HG02678 (cell line): ENCODE measurements at regions not wholly inside any gene's neighbourhood (a gene's known extent, or its start where the extent isn't known, plus 50 kb on each side); places are given as distances from the start of the nearest gene placed in this dataset.

Experiments used
- ATAC-seq: cut with Tn5 transposase; IDR thresholded peaks from one replicate; pipeline ENCODE4 v1.9.1; 2021; ENCODE audit warnings: mild to moderate bottlenecking, moderate library complexity; ENCODE audit not compliant: unreplicated experiment

GRCh38 chr13:106182404-106182803 lies 353.1 kb downstream of the EFNB2 start:
- ATAC-seq, result no peak

- ATAC-seq, result no peak
These were observed 356.6 kb downstream of the EFNB2 start for GRCh38 chr13:106178816-106179215.

GRCh38 chr13:106177146-106177545 lies 358.3 kb downstream of the EFNB2 start:
- ATAC-seq, result no peak

- no peak for ATAC-seq
These were observed 359.3 kb downstream of the EFNB2 start for GRCh38 chr13:106176117-106176516.

- ATAC-seq, result no peak
These were observed 361.4 kb downstream of the EFNB2 start for GRCh38 chr13:106173891-106174610.

- no peak for ATAC-seq
These were observed 362.1 kb downstream of the EFNB2 start for GRCh38 chr13:106173346-106173745.

- no peak for ATAC-seq
These were observed 363.1 kb downstream of the EFNB2 start for GRCh38 chr13:106172176-106172905.

- no peak for ATAC-seq
These were observed 372.0 kb downstream of the EFNB2 start for GRCh38 chr13:106163426-106163825.

- ATAC-seq, result no peak
These were observed 374.3 kb downstream of the EFNB2 start for GRCh38 chr13:106161146-106161545.

GRCh38 chr13:106159295-106160195 lies 375.9 kb downstream of the EFNB2 start:
- ATAC-seq, result no peak

- ATAC-seq, result no peak
These were observed 379.0 kb downstream of the EFNB2 start for GRCh38 chr13:106156468-106156867.

GRCh38 chr13:106155411-106155810 lies 380.1 kb downstream of the EFNB2 start:
- no peak for ATAC-seq

GRCh38 chr13:106153876-106154275 lies 381.6 kb downstream of the EFNB2 start:
- no peak for ATAC-seq

- no peak for ATAC-seq
These were observed 382.4 kb downstream of the EFNB2 start for GRCh38 chr13:106153041-106153440.

- ATAC-seq, result no peak
These were observed 383.4 kb downstream of the EFNB2 start for GRCh38 chr13:106152047-106152446.

GRCh38 chr13:106151056-106151699 lies 384.3 kb downstream of the EFNB2 start:
- ATAC-seq, result no peak

- no peak for ATAC-seq
These were observed 389.2 kb downstream of the EFNB2 start for GRCh38 chr13:106145997-106146864.

GRCh38 chr13:106145070-106145469 lies 390.4 kb downstream of the EFNB2 start:
- ATAC-seq, result no peak

GRCh38 chr13:106143930-106144709 lies 391.3 kb downstream of the EFNB2 start:
- no peak for ATAC-seq
